WTC11 (cell line): ENCODE measurements at regions not wholly inside any gene's neighbourhood (a gene's known extent, or its start where the extent isn't known, plus 50 kb on each side); places are given as distances from the start of the nearest gene placed in this dataset.

Experiments used
- EMX1 ChIP-seq: fragments of 250-450 bp; sonication (Bioruptor Pico); IDR thresholded peaks from 2 replicates; pipeline ENCODE4 v1.8.0; 2021; ENCODE audit warnings: mild to moderate bottlenecking
- TF ChIP-seq, protein P1 (sequence below): fragments of 200-600 bp; IDR thresholded peaks from 2 replicates; pipeline ENCODE4 v1.8.0; 2022; ENCODE audit warnings: antibody characterized with exemption
- TF ChIP-seq, protein P2 (sequence below): sonication (generic); formaldehyde crosslinking; IDR thresholded peaks from 2 replicates; pipeline ENCODE4 v1.8.0; 2022; ENCODE audit warnings: mild to moderate bottlenecking, missing genetic modification reagents

DNA sequence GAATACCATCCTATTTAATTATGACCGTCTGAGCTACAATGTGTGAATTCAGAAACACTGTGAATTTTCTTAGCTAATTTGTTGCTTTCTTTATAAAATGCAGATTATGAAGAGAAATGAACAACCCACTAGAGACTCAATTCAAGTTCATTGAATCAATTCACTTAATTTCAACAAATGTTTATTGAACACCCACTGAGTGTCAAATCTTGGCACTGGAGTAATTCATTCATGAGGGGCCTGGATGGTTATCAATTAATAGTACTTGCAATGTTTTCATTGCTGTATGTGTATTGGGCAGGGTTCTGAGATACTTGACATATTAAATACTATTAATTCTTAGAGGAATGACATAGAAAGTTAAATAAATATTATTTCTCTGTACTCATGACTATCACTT is 789.4 kb downstream of the STPG2 start:
- TF ChIP-seq, protein P1, sequence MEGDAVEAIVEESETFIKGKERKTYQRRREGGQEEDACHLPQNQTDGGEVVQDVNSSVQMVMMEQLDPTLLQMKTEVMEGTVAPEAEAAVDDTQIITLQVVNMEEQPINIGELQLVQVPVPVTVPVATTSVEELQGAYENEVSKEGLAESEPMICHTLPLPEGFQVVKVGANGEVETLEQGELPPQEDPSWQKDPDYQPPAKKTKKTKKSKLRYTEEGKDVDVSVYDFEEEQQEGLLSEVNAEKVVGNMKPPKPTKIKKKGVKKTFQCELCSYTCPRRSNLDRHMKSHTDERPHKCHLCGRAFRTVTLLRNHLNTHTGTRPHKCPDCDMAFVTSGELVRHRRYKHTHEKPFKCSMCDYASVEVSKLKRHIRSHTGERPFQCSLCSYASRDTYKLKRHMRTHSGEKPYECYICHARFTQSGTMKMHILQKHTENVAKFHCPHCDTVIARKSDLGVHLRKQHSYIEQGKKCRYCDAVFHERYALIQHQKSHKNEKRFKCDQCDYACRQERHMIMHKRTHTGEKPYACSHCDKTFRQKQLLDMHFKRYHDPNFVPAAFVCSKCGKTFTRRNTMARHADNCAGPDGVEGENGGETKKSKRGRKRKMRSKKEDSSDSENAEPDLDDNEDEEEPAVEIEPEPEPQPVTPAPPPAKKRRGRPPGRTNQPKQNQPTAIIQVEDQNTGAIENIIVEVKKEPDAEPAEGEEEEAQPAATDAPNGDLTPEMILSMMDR, result no peak
- no peak for TF ChIP-seq EMX1 (CRISPR knock-in tag)
- TF ChIP-seq, protein P2, sequence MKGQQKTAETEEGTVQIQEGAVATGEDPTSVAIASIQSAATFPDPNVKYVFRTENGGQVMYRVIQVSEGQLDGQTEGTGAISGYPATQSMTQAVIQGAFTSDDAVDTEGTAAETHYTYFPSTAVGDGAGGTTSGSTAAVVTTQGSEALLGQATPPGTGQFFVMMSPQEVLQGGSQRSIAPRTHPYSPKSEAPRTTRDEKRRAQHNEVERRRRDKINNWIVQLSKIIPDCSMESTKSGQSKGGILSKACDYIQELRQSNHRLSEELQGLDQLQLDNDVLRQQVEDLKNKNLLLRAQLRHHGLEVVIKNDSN (CRISPR knock-in tag), result no peak
